T-helper 17 cell (primary cell): ENCODE measurements at regions not wholly inside any gene's neighbourhood (a gene's known extent, or its start where the extent isn't known, plus 50 kb on each side); places are given as distances from the start of the nearest gene placed in this dataset.

Source experiments
- ATAC-seq: fragments of 150-1000 bp; cut with Tn5 transposase; 2 replicates; pipeline ENCODE4 v1.10.0; 2021; ENCODE audit warnings: mild to moderate bottlenecking, moderate library complexity
- DNase-seq, 3 donors: peaks; one replicate each; pipeline versions ENCODE4 v3.0.0 to v3.0.0-alpha.2; 2020 to 2021
- H3K9me3 ChIP-seq: one replicate; pipeline ENCODE4 v1.7.0; 2013; ENCODE audit warnings: low read length, mild to moderate bottlenecking; ENCODE audit not compliant: control insufficient read depth, poor library complexity, severe bottlenecking
- H3K27ac Mint-ChIP-seq: one replicate; pipeline ENCODE4 v1.8.0; 2022; ENCODE audit warnings: mild to moderate bottlenecking, moderate library complexity, mixed read lengths
- H3K27me3 Mint-ChIP-seq: one replicate; pipeline ENCODE4 v1.8.0; 2022; ENCODE audit warnings: mixed read lengths
- H3K36me3 Mint-ChIP-seq: one replicate; pipeline ENCODE4 v1.8.0; 2022; ENCODE audit warnings: low read depth, mixed read lengths
- H3K4me1 Mint-ChIP-seq: one replicate; pipeline ENCODE4 v1.8.0; 2022; ENCODE audit warnings: mild to moderate bottlenecking, mixed read lengths
- H3K4me3 Mint-ChIP-seq: one replicate; pipeline ENCODE4 v1.8.0; 2022; ENCODE audit warnings: mild to moderate bottlenecking, moderate library complexity, mixed read lengths

- Mint-ChIP-seq H3K27me3 (peaks cover 23% of the 10 kb centered on the region), H3K36me3 (no peaks in the 10 kb centered on the region), H3K27ac (no peak overlapping the region), H3K4me1 (no peaks in the 10 kb centered on the region), H3K4me3 (no peak overlapping the region)
- no peak for DNase-seq
- H3K9me3 ChIP-seq, result no peaks in the 10 kb centered on the region
- ATAC-seq, result no peak
Observed at GRCh38 chr6:1108198-1108597, 203.7 kb upstream of the FOXQ1 start.

- Mint-ChIP-seq H3K27ac (no peak overlapping the region), H3K4me3 (no peak overlapping the region)
- H3K9me3 ChIP-seq, result no peaks in the 10 kb centered on the region
Observed at GRCh38 chr6:1107578-1107977, 204.3 kb upstream of the FOXQ1 start.

DNA sequence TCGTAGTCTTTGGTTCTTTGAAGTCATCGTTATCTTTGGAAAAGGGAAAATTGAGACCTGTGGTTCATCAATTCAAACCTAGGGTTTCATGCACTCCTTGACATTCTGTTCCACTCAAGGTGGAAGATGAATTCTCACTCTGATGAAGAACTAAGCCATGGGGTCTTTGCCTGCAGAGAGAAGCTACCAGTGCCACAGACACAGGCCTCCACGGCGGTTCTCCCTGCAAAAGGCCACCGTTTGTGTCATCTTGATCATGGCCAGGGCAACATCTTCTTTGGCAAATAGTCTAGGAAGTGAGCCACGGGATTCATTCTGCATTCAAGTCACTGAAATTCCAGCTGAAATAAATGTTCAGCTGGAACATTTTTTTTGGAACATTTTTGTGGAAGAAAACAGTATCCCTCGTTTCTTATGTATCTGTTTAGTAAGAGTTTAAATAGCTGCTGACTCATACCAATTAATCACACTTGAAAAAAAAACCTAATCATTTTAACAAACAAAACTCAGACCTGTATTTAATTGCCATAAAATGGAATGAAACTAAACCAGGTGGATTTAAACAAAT, 206.0 kb upstream of the FOXQ1 start:
- no peaks in the 10 kb centered on the region for H3K9me3 ChIP-seq
- H3K4me3 Mint-ChIP-seq, result no peak overlapping the region
- no peak overlapping the region for H3K27ac Mint-ChIP-seq
- ATAC-seq, result no peak
- H3K4me1 Mint-ChIP-seq, result no peaks in the 10 kb centered on the region
- peaks cover 20% of the 10 kb centered on the region for H3K27me3 Mint-ChIP-seq
- DNase-seq, result no peak
- no peaks in the 10 kb centered on the region for H3K36me3 Mint-ChIP-seq

More at GRCh38 chr6:1107578-1107977, 204.3 kb upstream of the FOXQ1 start:
- Mint-ChIP-seq H3K27me3 (peaks cover 18% of the 10 kb centered on the region), H3K36me3 (no peaks in the 10 kb centered on the region), H3K4me1 (no peaks in the 10 kb centered on the region)
- ATAC-seq (no peak), DNase-seq (no peak)

DNA sequence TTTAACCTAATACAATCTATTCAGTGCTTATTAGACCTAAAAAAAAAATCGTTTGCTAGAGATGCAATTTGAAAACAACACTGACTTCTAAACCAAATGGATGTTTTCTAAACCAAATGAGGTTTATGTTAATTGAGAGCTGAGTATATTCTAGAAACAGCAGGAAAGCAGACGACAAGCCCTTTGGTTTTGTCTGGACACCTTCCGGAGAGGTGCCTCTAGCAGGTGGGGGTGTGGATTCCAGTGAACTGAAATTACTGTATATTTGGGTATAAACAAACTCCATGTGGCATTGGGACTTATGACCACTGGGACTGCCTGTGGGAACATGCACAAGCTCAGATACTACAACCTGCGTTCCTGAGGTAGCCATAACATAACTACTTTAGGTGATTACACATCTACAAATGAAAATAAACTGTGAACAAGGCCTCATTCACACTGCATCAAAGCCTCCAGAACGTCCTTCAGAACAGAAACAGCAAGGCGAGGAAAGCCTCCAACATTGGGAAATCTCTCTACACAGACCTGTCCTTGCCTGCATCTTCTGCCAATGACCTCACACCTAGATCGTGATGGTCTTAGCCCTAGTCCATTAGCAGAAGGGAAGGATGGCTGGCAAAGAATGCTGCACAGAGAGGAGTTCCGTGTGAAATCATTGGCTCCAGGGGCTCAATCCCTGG, 206.8 kb upstream of the FOXQ1 start:
- Mint-ChIP-seq H3K27me3 (peaks cover 24% of the 10 kb centered on the region), H3K4me3 (no peak overlapping the region), H3K36me3 (no peaks in the 10 kb centered on the region), H3K4me1 (no peaks in the 10 kb centered on the region), H3K27ac (no peak overlapping the region)
- no peak for DNase-seq
- ATAC-seq, result no peak
- H3K9me3 ChIP-seq, result no peaks in the 10 kb centered on the region

DNA sequence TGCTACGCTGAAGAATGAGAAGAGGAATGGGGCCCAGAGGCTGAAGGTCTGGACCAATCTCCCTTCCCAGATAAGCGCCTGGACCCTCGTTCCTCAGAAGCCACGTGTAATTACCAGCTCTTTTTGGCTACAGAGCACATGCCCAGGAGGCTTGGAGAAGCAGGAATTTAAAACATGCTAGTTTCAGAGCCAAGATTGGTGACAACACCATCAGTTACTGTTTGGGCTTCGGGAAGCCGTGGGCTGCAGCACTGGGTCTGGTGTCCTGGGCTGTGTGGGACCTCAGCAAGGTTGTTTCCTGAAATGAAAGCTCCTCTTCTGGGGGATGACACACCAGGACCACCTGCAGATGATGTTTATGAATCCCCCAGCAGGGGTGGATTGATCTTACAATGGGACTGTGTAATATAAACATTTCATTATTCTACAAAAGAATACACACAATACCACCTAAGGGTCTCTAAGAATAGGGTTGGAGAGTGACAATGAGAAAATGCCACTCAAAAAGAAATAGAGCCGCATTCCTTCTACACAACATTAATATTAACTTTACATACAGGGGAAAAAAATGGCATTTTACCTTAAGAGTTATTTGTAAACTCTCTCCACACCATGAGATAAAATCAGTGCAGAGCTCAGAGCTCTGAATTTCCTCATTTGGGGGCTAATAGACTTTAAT, 207.8 kb upstream of the FOXQ1 start:
- Mint-ChIP-seq H3K27me3 (peaks cover 35% of the 10 kb centered on the region), H3K27ac (no peak overlapping the region), H3K4me3 (no peak overlapping the region), H3K36me3 (no peaks in the 10 kb centered on the region), H3K4me1 (no peaks in the 10 kb centered on the region)
- DNase-seq (no peak), ATAC-seq (no peak)
- H3K9me3 ChIP-seq, result no peaks in the 10 kb centered on the region

- H3K4me1 Mint-ChIP-seq, result no peaks in the 10 kb centered on the region
- DNase-seq (no peak), ATAC-seq (no peak)
- H3K27me3 Mint-ChIP-seq, result peaks cover 31% of the 10 kb centered on the region
- H3K36me3 Mint-ChIP-seq, result no peaks in the 10 kb centered on the region
- H3K4me3 Mint-ChIP-seq, result no peak overlapping the region
- no peaks in the 10 kb centered on the region for H3K9me3 ChIP-seq
- H3K27ac Mint-ChIP-seq, result no peak overlapping the region
Observed at GRCh38 chr6:1103021-1103420, 208.9 kb upstream of the FOXQ1 start.

GRCh38 chr6:1100269-1100668, 211.6 kb upstream of the FOXQ1 start:
- Mint-ChIP-seq H3K4me1 (no peaks in the 10 kb centered on the region), H3K27ac (no peak overlapping the region), H3K36me3 (no peaks in the 10 kb centered on the region), H3K27me3 (peaks cover 25% of the 10 kb centered on the region), H3K4me3 (no peak overlapping the region)
- H3K9me3 ChIP-seq, result no peaks in the 10 kb centered on the region
- DNase-seq (no peak), ATAC-seq (no peak)

- H3K4me1 Mint-ChIP-seq, result no peaks in the 10 kb centered on the region
- H3K27me3 Mint-ChIP-seq, result peaks cover 25% of the 10 kb centered on the region
- DNase-seq, result no peak
- no peak overlapping the region for H3K27ac Mint-ChIP-seq
- ATAC-seq, result no peak
- no peaks in the 10 kb centered on the region for H3K36me3 Mint-ChIP-seq
- no peak overlapping the region for H3K4me3 Mint-ChIP-seq
- no peaks in the 10 kb centered on the region for H3K9me3 ChIP-seq
Observed at GRCh38 chr6:1099264-1099663, 212.6 kb upstream of the FOXQ1 start.

DNA sequence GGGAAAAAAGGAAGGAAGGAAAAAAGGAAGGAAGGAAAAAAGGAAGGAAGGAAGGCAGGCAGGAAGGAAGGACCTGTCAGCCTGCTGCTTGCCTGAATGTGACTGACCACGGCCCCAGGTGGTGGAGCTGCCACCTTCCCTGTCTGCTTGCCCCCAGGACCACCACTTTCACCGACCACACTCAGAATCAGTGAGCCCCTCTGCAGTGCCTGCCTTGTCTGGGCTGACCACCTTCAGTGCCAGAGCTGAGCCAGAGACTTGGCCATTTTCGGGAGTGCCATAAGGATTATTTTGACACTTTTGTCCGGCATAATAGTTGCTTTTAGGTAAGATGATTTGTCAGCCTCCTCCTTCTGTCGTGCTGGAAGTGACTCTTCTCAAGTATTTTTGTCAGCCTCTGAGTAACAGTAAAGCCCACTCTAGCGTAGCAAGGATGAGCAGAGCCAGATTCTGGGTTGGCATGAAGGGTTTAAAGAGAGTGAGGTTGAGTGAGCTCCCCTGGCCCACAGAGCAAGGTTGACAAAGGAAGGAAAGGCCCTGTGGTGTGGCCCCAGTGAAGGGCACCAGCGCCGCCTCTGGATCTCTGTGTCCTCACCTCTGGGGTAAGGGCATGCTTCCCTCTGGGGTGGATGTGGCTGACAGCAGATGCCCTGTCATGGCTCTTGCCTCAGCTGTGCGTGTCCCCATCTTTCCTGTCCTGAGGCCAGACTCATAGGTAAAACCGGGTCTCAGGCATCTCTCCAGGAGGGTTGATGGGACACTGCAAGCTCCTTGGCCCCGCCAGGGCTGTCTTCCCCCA, 214.7 kb upstream of the FOXQ1 start:
- Mint-ChIP-seq H3K36me3 (no peaks in the 10 kb centered on the region), H3K27ac (no peak overlapping the region), H3K27me3 (peaks cover 25% of the 10 kb centered on the region), H3K4me3 (no peak overlapping the region), H3K4me1 (no peaks in the 10 kb centered on the region)
- no peak for ATAC-seq
- H3K9me3 ChIP-seq, result no peaks in the 10 kb centered on the region
- DNase-seq, result no peak

DNA sequence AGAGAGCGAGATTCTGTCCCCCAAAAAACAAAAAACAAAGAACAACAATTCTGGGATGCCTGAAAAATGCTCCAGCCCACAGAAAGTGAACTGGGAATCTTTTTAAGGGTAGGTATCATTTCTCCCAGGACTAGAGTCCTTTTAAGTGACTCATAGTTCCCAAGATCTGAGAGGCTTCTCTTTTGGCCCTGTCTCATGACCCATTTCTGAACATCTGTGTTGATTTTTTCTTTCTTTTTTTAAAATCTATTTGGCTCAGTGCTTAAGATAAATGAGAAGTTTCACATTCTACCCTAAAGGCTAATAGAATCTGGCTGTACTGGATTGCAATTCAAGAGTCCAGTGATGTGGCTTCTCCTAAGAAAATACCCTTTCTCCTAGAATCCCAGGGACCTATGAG, 217.6 kb upstream of the FOXQ1 start:
- DNase-seq (no peak), ATAC-seq (no peak)
- Mint-ChIP-seq H3K4me3 (no peak overlapping the region), H3K27ac (no peak overlapping the region), H3K36me3 (no peaks in the 10 kb centered on the region), H3K27me3 (peaks cover 18% of the 10 kb centered on the region), H3K4me1 (no peaks in the 10 kb centered on the region)
- no peaks in the 10 kb centered on the region for H3K9me3 ChIP-seq

DNA sequence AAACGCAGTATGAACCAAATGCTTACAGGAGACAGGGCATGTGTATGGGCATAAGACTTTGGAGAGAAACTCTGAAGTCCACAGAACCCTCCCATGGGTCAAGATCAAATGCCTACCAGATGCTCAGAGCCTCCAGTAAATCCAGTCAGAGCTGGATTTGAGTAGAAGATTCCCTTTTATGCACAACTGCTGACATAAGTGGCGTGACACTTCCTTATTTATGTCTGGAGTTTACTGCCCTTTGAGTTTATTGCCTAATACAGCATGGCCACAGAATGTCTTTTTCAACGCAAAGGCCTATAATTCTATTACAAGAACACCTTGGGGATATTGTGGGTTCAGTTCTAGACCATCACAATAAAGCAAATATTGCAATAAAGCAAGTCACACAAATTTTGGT, 220.0 kb upstream of the FOXQ1 start:
- Mint-ChIP-seq H3K27me3 (peaks cover 25% of the 10 kb centered on the region), H3K4me3 (no peak overlapping the region), H3K4me1 (no peaks in the 10 kb centered on the region), H3K27ac (no peak overlapping the region), H3K36me3 (no peaks in the 10 kb centered on the region)
- no peaks in the 10 kb centered on the region for H3K9me3 ChIP-seq
- DNase-seq, result no peak
- no peak for ATAC-seq

DNA sequence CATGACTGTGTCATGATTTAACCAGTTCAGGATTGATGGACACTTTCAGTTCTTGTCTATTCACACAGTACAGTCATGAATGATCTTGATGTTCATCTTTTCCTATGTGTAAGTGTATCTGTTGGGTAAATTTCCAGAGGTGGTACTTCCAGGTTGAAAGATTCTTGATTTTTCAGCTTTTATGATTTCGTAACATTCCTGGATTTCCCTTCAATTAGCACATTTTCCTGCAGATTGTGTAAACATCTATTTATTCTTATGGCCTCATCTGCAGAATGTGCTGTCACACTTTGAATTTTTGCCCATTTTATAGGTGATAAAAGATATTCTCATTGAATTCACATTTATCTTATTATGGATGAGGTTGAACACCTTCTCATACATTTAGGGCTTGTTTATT, 222.0 kb upstream of the FOXQ1 start:
- Mint-ChIP-seq H3K27ac (no peak overlapping the region), H3K4me1 (no peaks in the 10 kb centered on the region), H3K27me3 (peaks cover 38% of the 10 kb centered on the region), H3K4me3 (no peak overlapping the region), H3K36me3 (no peaks in the 10 kb centered on the region)
- no peaks in the 10 kb centered on the region for H3K9me3 ChIP-seq
- ATAC-seq, result no peak
- DNase-seq, result no peak

GRCh38 chr6:1088492-1089001, 223.4 kb upstream of the FOXQ1 start:
- ATAC-seq (no peak), DNase-seq (no peak)
- no peak overlapping the region for H3K4me3 Mint-ChIP-seq
- H3K27ac Mint-ChIP-seq, result no peak overlapping the region
- H3K27me3 Mint-ChIP-seq, result peaks cover 38% of the 10 kb centered on the region
- H3K9me3 ChIP-seq, result no peaks in the 10 kb centered on the region
- no peaks in the 10 kb centered on the region for H3K4me1 Mint-ChIP-seq
- no peaks in the 10 kb centered on the region for H3K36me3 Mint-ChIP-seq
